GM21737 (cell line): ENCODE measurements at regions not wholly inside any gene's neighbourhood (a gene's known extent, or its start where the extent isn't known, plus 50 kb on each side); places are given as distances from the start of the nearest gene placed in this dataset.
"Not testable (repeated sequence)": the region's sequence is repeated elsewhere in the genome, so short reads cannot be mapped to it uniquely, and the experiment has no call there.

Source experiments
- ATAC-seq: cut with Tn5 transposase; IDR thresholded peaks from one replicate; pipeline ENCODE4 v1.9.1; 2021; ENCODE audit warnings: mild to moderate bottlenecking, moderate library complexity; ENCODE audit not compliant: unreplicated experiment

- ATAC-seq: peak; percentile 94
Measured at GRCh38 chr9:75455444-75455921, 367.2 kb downstream of the OSTF1 start.

GRCh38 chr9:75456698-75457097 lies 368.4 kb downstream of the OSTF1 start:
- no peak for ATAC-seq

GRCh38 chr9:75457474-75458011 lies 369.2 kb downstream of the OSTF1 start:
- ATAC-seq: no peak

GRCh38 chr9:75459311-75459710 lies 371.0 kb downstream of the OSTF1 start:
- not testable (repeated sequence) for ATAC-seq

GRCh38 chr9:75461183-75461582 lies 372.9 kb downstream of the OSTF1 start:
- no peak for ATAC-seq

- no peak for ATAC-seq
Measured at GRCh38 chr9:75462866-75463265, 374.6 kb downstream of the OSTF1 start.

GRCh38 chr9:75463871-75464270 lies 375.6 kb downstream of the OSTF1 start:
- ATAC-seq: no peak

GRCh38 chr9:75464726-75465125 lies 376.4 kb downstream of the OSTF1 start:
- ATAC-seq: no peak

GRCh38 chr9:75467142-75467541 lies 378.8 kb downstream of the OSTF1 start:
- no peak for ATAC-seq

GRCh38 chr9:75471549-75472114 lies 383.3 kb downstream of the OSTF1 start:
- no peak for ATAC-seq

- no peak for ATAC-seq
Measured at GRCh38 chr9:75482566-75482965, 394.3 kb downstream of the OSTF1 start.

GRCh38 chr9:75483636-75484035 lies 395.3 kb downstream of the OSTF1 start:
- no peak for ATAC-seq

GRCh38 chr9:75487856-75488718 lies 399.8 kb downstream of the OSTF1 start:
- no peak for ATAC-seq

GRCh38 chr9:75488719-75489110 lies 400.4 kb downstream of the OSTF1 start:
- ATAC-seq: no peak

GRCh38 chr9:75490326-75490725 lies 400.1 kb upstream of the PCSK5 start:
- no peak for ATAC-seq

GRCh38 chr9:75491533-75491932 lies 398.9 kb upstream of the PCSK5 start:
- no peak for ATAC-seq

- ATAC-seq: no peak
Measured at GRCh38 chr9:75499812-75500211, 390.7 kb upstream of the PCSK5 start.

GRCh38 chr9:75500479-75500878 lies 390.0 kb upstream of the PCSK5 start:
- no peak for ATAC-seq

- not testable (repeated sequence) for ATAC-seq
Measured at GRCh38 chr9:75500940-75501339, 389.5 kb upstream of the PCSK5 start.

GRCh38 chr9:75504721-75505120 lies 385.8 kb upstream of the PCSK5 start:
- ATAC-seq: no peak

GRCh38 chr9:75505654-75506053 lies 384.8 kb upstream of the PCSK5 start:
- no peak for ATAC-seq

- ATAC-seq: no peak
Measured at GRCh38 chr9:75529463-75529862, 361.0 kb upstream of the PCSK5 start.
